GM18951 (cell line): ENCODE measurements at regions not wholly inside any gene's neighbourhood (a gene's known extent, or its start where the extent isn't known, plus 50 kb on each side); places are given as distances from the start of the nearest gene placed in this dataset.

ENCODE experiments used
- POLR2A ChIP-seq: IDR thresholded peaks from 4 replicates; pipeline ENCODE4 v1.6.1; 2011; ENCODE audit warnings: mild to moderate bottlenecking; ENCODE audit not compliant: insufficient read length, insufficient read depth; ENCODE audit errors: extremely low read depth
- in situ Hi-C: fragments of 300-500 bp; cut with MboI; formaldehyde crosslinking; loops from one replicate; pipeline ENCODE4 v1.12.0; 2022; ENCODE audit warnings: low sequenced_read_pairs, mixed read lengths, inconsistent platforms; ENCODE audit not compliant: unreplicated experiment

GRCh38 chr4:53844551-53844950 is 219.9 kb downstream of the CHIC2 start:
- no peak for TF ChIP-seq POLR2A
- in situ Hi-C loops, result loop anchor here (25.0 kb wide), 1 partner anchor 657 kb away; no protein-coding TSS in a partner anchor

- in situ Hi-C loops, result loop anchor here (25.0 kb wide), 1 partner anchor 657 kb away; no protein-coding TSS in a partner anchor
- TF ChIP-seq POLR2A, result no peak
Observed at GRCh38 chr4:53844133-53844532, 220.3 kb downstream of the CHIC2 start.

- in situ Hi-C loops, result loop anchor here (25.0 kb wide), 1 partner anchor 654 kb away; no protein-coding TSS in a partner anchor
- no peak for TF ChIP-seq POLR2A
Observed at GRCh38 chr4:53841711-53842110, 222.7 kb downstream of the CHIC2 start.

GRCh38 chr4:53840643-53841042 is 223.8 kb downstream of the CHIC2 start:
- no peak for TF ChIP-seq POLR2A
- in situ Hi-C loops, result loop anchor here (25.0 kb wide), 1 partner anchor 653 kb away; no protein-coding TSS in a partner anchor

- in situ Hi-C loops, result loop anchor here (25.0 kb wide), 1 partner anchor 646 kb away; no protein-coding TSS in a partner anchor
Observed at GRCh38 chr4:53833302-53834003, 231.0 kb downstream of the CHIC2 start.

GRCh38 chr4:53832549-53832948 is 231.9 kb downstream of the CHIC2 start:
- no peak for TF ChIP-seq POLR2A
- in situ Hi-C loops, result loop anchor here (25.0 kb wide), 1 partner anchor 645 kb away; no protein-coding TSS in a partner anchor

GRCh38 chr4:53830511-53830910 is 233.9 kb downstream of the CHIC2 start:
- in situ Hi-C loops, result loop anchor here (25.0 kb wide), 1 partner anchor 643 kb away; no protein-coding TSS in a partner anchor
- no peak for TF ChIP-seq POLR2A

GRCh38 chr4:53821179-53821851 is 230.0 kb upstream of the LNX1 start:
- no peak for TF ChIP-seq POLR2A
- in situ Hi-C loops, result no loop called here

- TF ChIP-seq POLR2A, result no peak
- in situ Hi-C loops, result no loop called here
Observed at GRCh38 chr4:53818104-53818503, 226.8 kb upstream of the LNX1 start.

GRCh38 chr4:53816561-53816960 is 225.3 kb upstream of the LNX1 start:
- in situ Hi-C loops, result no loop called here
- TF ChIP-seq POLR2A, result no peak

- in situ Hi-C loops, result no loop called here
- TF ChIP-seq POLR2A, result no peak
Observed at GRCh38 chr4:53815281-53815680, 224.0 kb upstream of the LNX1 start.

- in situ Hi-C loops, result no loop called here
Observed at GRCh38 chr4:53813998-53814397, 222.7 kb upstream of the LNX1 start.

GRCh38 chr4:53810643-53811042 is 219.4 kb upstream of the LNX1 start:
- TF ChIP-seq POLR2A, result no peak
- in situ Hi-C loops, result no loop called here

More at GRCh38 chr4:53813998-53814397, 222.7 kb upstream of the LNX1 start:
- TF ChIP-seq POLR2A, result no peak

- in situ Hi-C loops, result no loop called here
Observed at GRCh38 chr4:53809816-53810215, 218.5 kb upstream of the LNX1 start.

More at GRCh38 chr4:53809816-53810215, 218.5 kb upstream of the LNX1 start:
- TF ChIP-seq POLR2A, result no peak
